IMR-90 (cell line): ENCODE measurements at regions not wholly inside any gene's neighbourhood (a gene's known extent, or its start where the extent isn't known, plus 50 kb on each side); places are given as distances from the start of the nearest gene placed in this dataset.

Experiments
- ATAC-seq: fragments of 200-7000 bp; cut with Tn5 transposase; 2 replicates; pipeline ENCODE4 v1.9.1; 2020; ENCODE audit warnings: low read depth, mild to moderate bottlenecking, moderate library complexity
- BruUV-seq: library from RNA; stranded (reverse); fragments of 400-500 nt; replicated peaks from 2 replicates; lab custom pipeline; 2021; lab: Mats Ljungman, UMichigan
- CTCF ChIA-PET: fragments of 300-600 bp; formaldehyde crosslinking; extraction: SDS; loops from one replicate; lab custom pipeline; 2021; ENCODE audit warnings: antibody characterized with exemption; lab: Yijun Ruan, JAX
- POLR2A ChIA-PET: fragments of 300-600 bp; sonication (Branson Sonifier 250); formaldehyde crosslinking; loops from one replicate; lab custom pipeline; 2022; ENCODE audit warnings: antibody characterized with exemption; ENCODE audit not compliant: unreplicated experiment; lab: Charles Lee
- DNase-seq: peaks from one replicate; pipeline ENCODE4 v3.0.0; 2013
- H2AFZ ChIP-seq: replicated peaks from 2 replicates; pipeline ENCODE3; 2013; ENCODE audit warnings: low read length, mild to moderate bottlenecking; ENCODE audit not compliant: poor library complexity
- H2AK5ac ChIP-seq: 2 replicates; pipeline ENCODE4 v1.6.1; 2013; ENCODE audit warnings: low read depth, low read length, inconsistent platforms
- H2AK9ac ChIP-seq: replicated peaks from 2 replicates; pipeline ENCODE3; 2013; ENCODE audit warnings: mild to moderate bottlenecking, low read depth, low read length, moderate library complexity; ENCODE audit not compliant: poor library complexity
- H2BK120ac ChIP-seq: 2 replicates; pipeline ENCODE4 v1.6.1; 2013; ENCODE audit warnings: low read depth, low read length, inconsistent platforms
- H2BK15ac ChIP-seq: 3 replicates; pipeline ENCODE4 v1.6.1; 2013; ENCODE audit warnings: low read depth, low read length, inconsistent platforms
- H2BK20ac ChIP-seq: 2 replicates; pipeline ENCODE4 v1.6.1; 2013; ENCODE audit warnings: low read depth, mild to moderate bottlenecking, inconsistent platforms, low read length, moderate library complexity
- H2BK5ac ChIP-seq: 2 replicates; pipeline ENCODE4 v1.6.1; 2013; ENCODE audit warnings: mild to moderate bottlenecking, low read depth, low read length, inconsistent platforms; ENCODE audit not compliant: poor library complexity, severe bottlenecking
- H3K14ac ChIP-seq: replicated peaks from 2 replicates; pipeline ENCODE4 v1.6.1; 2013; ENCODE audit warnings: low read depth, low read length, inconsistent platforms
- H3K18ac ChIP-seq: 2 replicates; pipeline ENCODE4 v1.6.1; 2013; ENCODE audit warnings: low read depth, low read length, control low read depth
- H3K23ac ChIP-seq: 2 replicates; pipeline ENCODE4 v1.6.1; 2013; ENCODE audit warnings: low read depth, low read length, inconsistent platforms
- H3K27ac ChIP-seq: 2 replicates; pipeline ENCODE4 v1.5.1; 2013; ENCODE audit warnings: mild to moderate bottlenecking, control low read depth, low read length; ENCODE audit not compliant: insufficient read depth
- H3K27me3 ChIP-seq: 2 replicates; pipeline ENCODE4 v1.6.1; 2013; ENCODE audit warnings: low read length; ENCODE audit not compliant: control insufficient read depth, insufficient read depth
- H3K36me3 ChIP-seq: 2 replicates; pipeline ENCODE4 v1.6.1; 2013; ENCODE audit warnings: low read length, mixed read lengths; ENCODE audit not compliant: control insufficient read depth, insufficient read depth
- H3K4ac ChIP-seq: 2 replicates; pipeline ENCODE4 v1.6.1; 2013; ENCODE audit warnings: low read depth, low read length, inconsistent platforms
- H3K4me1 ChIP-seq: 2 replicates; pipeline ENCODE4 v1.6.1; 2013; ENCODE audit warnings: low read length, mixed read lengths; ENCODE audit not compliant: control insufficient read depth, insufficient read depth
- H3K4me2 ChIP-seq: 2 replicates; pipeline ENCODE4 v1.6.1; 2013; ENCODE audit warnings: low read depth, mild to moderate bottlenecking, control low read depth, low read length, moderate library complexity
- H3K4me3 ChIP-seq: 2 replicates; pipeline ENCODE4 v1.5.1; 2013; ENCODE audit warnings: low read depth, mild to moderate bottlenecking, control low read depth, low read length, moderate library complexity; ENCODE audit not compliant: insufficient read depth
- H3K56ac ChIP-seq: 2 replicates; pipeline ENCODE4 v1.6.1; 2013; ENCODE audit warnings: low read length, inconsistent platforms; ENCODE audit not compliant: insufficient read depth; ENCODE audit errors: extremely low read depth
- H3K79me1 ChIP-seq, 2 experiments: 2 replicates each; pipeline ENCODE4 v1.6.1; 2013; ENCODE audit warnings: low read length in 2 of 2, inconsistent platforms in 1 of 2, low read depth in 1 of 2
- H3K9ac ChIP-seq: 2 replicates; pipeline ENCODE4 v1.6.1; 2013; ENCODE audit warnings: low read depth, low read length, control low read depth
- H3K9me1 ChIP-seq: 2 replicates; pipeline ENCODE4 v1.6.1; 2013; ENCODE audit warnings: low read length, inconsistent platforms; ENCODE audit not compliant: insufficient read depth
- H3K9me3 ChIP-seq: 2 replicates; pipeline ENCODE4 v1.6.1; 2013; ENCODE audit warnings: low read length; ENCODE audit not compliant: control insufficient read depth, insufficient read depth
- H4K20me1 ChIP-seq: 2 replicates; pipeline ENCODE4 v1.6.1; 2013; ENCODE audit warnings: low read length, inconsistent platforms; ENCODE audit not compliant: insufficient read depth
- H4K5ac ChIP-seq: 2 replicates; pipeline ENCODE4 v1.6.1; 2013; ENCODE audit warnings: mild to moderate bottlenecking, low read depth, low read length, control low read depth
- H4K8ac ChIP-seq, 2 experiments: 2 replicates each; pipeline ENCODE4 v1.6.1; 2013; ENCODE audit warnings: low read depth in 2 of 2, low read length in 2 of 2, control low read depth in 1 of 2, inconsistent platforms in 1 of 2
- H4K91ac ChIP-seq: 2 replicates; pipeline ENCODE4 v1.6.1; 2013; ENCODE audit warnings: low read depth, low read length, inconsistent platforms; ENCODE audit not compliant: insufficient read depth
- BHLHE40 ChIP-seq: fragments of 150-350 bp; IDR thresholded peaks from 2 replicates; pipeline ENCODE4 v1.6.1; 2016; ENCODE audit warnings: mild to moderate bottlenecking, low read depth, low read length
- CEBPB ChIP-seq: IDR thresholded peaks from 2 replicates; pipeline ENCODE4 v1.6.1; 2012; ENCODE audit warnings: low read depth, low read length, improper control_type of control experiment
- CHD1 ChIP-seq: IDR thresholded peaks from 2 replicates; pipeline ENCODE4 v1.6.1; 2012; ENCODE audit warnings: low read depth, low read length, improper control_type of control experiment
- CTCF ChIP-seq: conservative IDR thresholded peaks from 2 replicates; pipeline ENCODE4 v1.5.1; 2012; ENCODE audit warnings: mild to moderate bottlenecking, low read depth, low read length, improper control_type of control experiment
- MAFK ChIP-seq: IDR thresholded peaks from 2 replicates; pipeline ENCODE4 v1.6.1; 2012; ENCODE audit warnings: low read depth, low read length, improper control_type of control experiment
- MAZ ChIP-seq: IDR thresholded peaks from 2 replicates; pipeline ENCODE4 v1.6.1; 2012; ENCODE audit warnings: low read depth, mild to moderate bottlenecking, low read length, improper control_type of control experiment, moderate library complexity, borderline replicate concordance
- MXI1 ChIP-seq: IDR thresholded peaks from 2 replicates; pipeline ENCODE4 v1.6.1; 2012; ENCODE audit warnings: low read depth, mild to moderate bottlenecking, low read length, moderate library complexity, borderline replicate concordance
- POLR2A ChIP-seq: IDR thresholded peaks from 2 replicates; pipeline ENCODE4 v1.6.1; 2012; ENCODE audit warnings: mild to moderate bottlenecking, low read depth, low read length
- RCOR1 ChIP-seq: IDR thresholded peaks from 2 replicates; pipeline ENCODE4 v1.6.1; 2012; ENCODE audit warnings: mild to moderate bottlenecking, low read length, improper control_type of control experiment; ENCODE audit not compliant: insufficient replicate concordance
- SMC3 ChIP-seq: fragments of 150-350 bp; IDR thresholded peaks from 2 replicates; pipeline ENCODE4 v1.6.1; 2016; ENCODE audit warnings: low read depth, mild to moderate bottlenecking, antibody characterized with exemption, low read length, moderate library complexity
- WGBS, 2 experiments: methylation state at CpG; one replicate each; pipeline versions ENCODE4 v1.1.5 to v1.1.7; 2013; ENCODE audit warnings: missing lambda C conversion rate in 2 of 2; ENCODE audit not compliant: insufficient read length in 1 of 2; ENCODE audit errors: extremely low coverage in 2 of 2; 5-methylcytosine and 5-hydroxymethylcytosine counted together
- dilution Hi-C: fragments of 300-500 bp; cut with HindIII; formaldehyde crosslinking; loops from one replicate; pipeline ENCODE4 v1.14.3; 2018; ENCODE audit warnings: low sequenced_read_pairs; ENCODE audit not compliant: unreplicated experiment
- in situ Hi-C: fragments of 300-500 bp; cut with MboI; formaldehyde crosslinking; loops from 3 replicates; pipeline ENCODE4 v1.14.3; 2019; ENCODE audit warnings: low sequenced_read_pairs, inconsistent platforms, mixed read lengths
- intact Hi-C: fragments of 100-400 bp; cut with micrococcal nuclease; formaldehyde crosslinking; loops from 2 replicates; pipeline ENCODE4 v1.10.0; 2022
- TF ChIP-seq, protein P1 (sequence below): fragments of 150-350 bp; IDR thresholded peaks from 2 replicates; pipeline ENCODE4 v1.6.1; 2016; ENCODE audit warnings: low read depth, mild to moderate bottlenecking, low read length, moderate library complexity, borderline replicate concordance
- TF ChIP-seq, protein P2 (sequence below): fragments of 150-350 bp; IDR thresholded peaks from 2 replicates; pipeline ENCODE4 v1.6.1; 2017; ENCODE audit warnings: mild to moderate bottlenecking, antibody characterized with exemption, low read length, low read depth

- no peak overlapping the region for H2BK5ac ChIP-seq
- no peak overlapping the region for H4K5ac ChIP-seq
- H3K9me3 ChIP-seq, result no peaks in the 10 kb centered on the region; the same call in 1 of the 2 replicates
- no peak overlapping the region for H3K4me2 ChIP-seq
- H3K27ac ChIP-seq, result no peak overlapping the region
- ChIA-PET POLR2A (no interaction called here), CTCF (no interaction called here)
- H3K23ac ChIP-seq, result no peak overlapping the region
- in situ Hi-C loops (no loop called here), intact Hi-C loops (no loop called here), dilution Hi-C loops (no loop called here)
- H3K36me3 ChIP-seq, result no peaks in the 10 kb centered on the region
- H3K9ac ChIP-seq, result no peak overlapping the region
- H2AFZ ChIP-seq, result no peak overlapping the region
- H4K8ac ChIP-seq, result no peak overlapping the region
- H3K27me3 ChIP-seq, result no peaks in the 10 kb centered on the region; the same call in 1 of the 2 replicates
- no peak overlapping the region for H2BK120ac ChIP-seq
- TF ChIP-seq, protein P1, sequence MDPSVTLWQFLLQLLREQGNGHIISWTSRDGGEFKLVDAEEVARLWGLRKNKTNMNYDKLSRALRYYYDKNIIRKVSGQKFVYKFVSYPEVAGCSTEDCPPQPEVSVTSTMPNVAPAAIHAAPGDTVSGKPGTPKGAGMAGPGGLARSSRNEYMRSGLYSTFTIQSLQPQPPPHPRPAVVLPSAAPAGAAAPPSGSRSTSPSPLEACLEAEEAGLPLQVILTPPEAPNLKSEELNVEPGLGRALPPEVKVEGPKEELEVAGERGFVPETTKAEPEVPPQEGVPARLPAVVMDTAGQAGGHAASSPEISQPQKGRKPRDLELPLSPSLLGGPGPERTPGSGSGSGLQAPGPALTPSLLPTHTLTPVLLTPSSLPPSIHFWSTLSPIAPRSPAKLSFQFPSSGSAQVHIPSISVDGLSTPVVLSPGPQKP, result no peak
- no peak for TF ChIP-seq CTCF
- TF ChIP-seq MXI1, result no peak
- TF ChIP-seq POLR2A, result no peak
- TF ChIP-seq CEBPB, result no peak
- no peak for TF ChIP-seq MAFK
- no peak for TF ChIP-seq MAZ
- no peak for TF ChIP-seq BHLHE40
- no peak for TF ChIP-seq CHD1
- no peak for TF ChIP-seq RCOR1
- TF ChIP-seq, protein P2, sequence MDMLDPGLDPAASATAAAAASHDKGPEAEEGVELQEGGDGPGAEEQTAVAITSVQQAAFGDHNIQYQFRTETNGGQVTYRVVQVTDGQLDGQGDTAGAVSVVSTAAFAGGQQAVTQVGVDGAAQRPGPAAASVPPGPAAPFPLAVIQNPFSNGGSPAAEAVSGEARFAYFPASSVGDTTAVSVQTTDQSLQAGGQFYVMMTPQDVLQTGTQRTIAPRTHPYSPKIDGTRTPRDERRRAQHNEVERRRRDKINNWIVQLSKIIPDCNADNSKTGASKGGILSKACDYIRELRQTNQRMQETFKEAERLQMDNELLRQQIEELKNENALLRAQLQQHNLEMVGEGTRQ, result no peak
- no peak for TF ChIP-seq SMC3
- H3K79me1 ChIP-seq, result no peaks in the 10 kb centered on the region
- H2AK5ac ChIP-seq, result no peak overlapping the region
- ATAC-seq, result no peak
- no peaks in the 10 kb centered on the region for H4K20me1 ChIP-seq
- H3K18ac ChIP-seq, result no peak overlapping the region
- no peak overlapping the region for H2BK20ac ChIP-seq
- H2BK15ac ChIP-seq, result no peak overlapping the region
- no peak overlapping the region for H3K4ac ChIP-seq
- no peaks in the 10 kb centered on the region for H3K4me1 ChIP-seq
- 49% methylated on average over 2 of the region's 2 CpGs; no CpG with 5 or more reads in 1 of the 2 experiments for WGBS, 2 experiments
- no peak overlapping the region for H2AK9ac ChIP-seq
- H4K91ac ChIP-seq, result no peak overlapping the region
- DNase-seq, result no peak
- H3K9me1 ChIP-seq, result no peaks in the 10 kb centered on the region
- no peak overlapping the region for H3K14ac ChIP-seq
- BruUV-seq, result no TSS peak
- H3K56ac ChIP-seq, result no peak overlapping the region
- H3K4me3 ChIP-seq, result no peak overlapping the region
Observed at GRCh38 chrX:109270580-109271484, 211.1 kb downstream of the GUCY2F start.
